GM18502 (cell line): ENCODE measurements at regions not wholly inside any gene's neighbourhood (a gene's known extent, or its start where the extent isn't known, plus 50 kb on each side); places are given as distances from the start of the nearest gene placed in this dataset.

Source experiments
- ATAC-seq: cut with Tn5 transposase; IDR thresholded peaks from one replicate; pipeline ENCODE4 v1.9.1; 2021; ENCODE audit warnings: mild to moderate bottlenecking; ENCODE audit not compliant: unreplicated experiment, poor library complexity

DNA sequence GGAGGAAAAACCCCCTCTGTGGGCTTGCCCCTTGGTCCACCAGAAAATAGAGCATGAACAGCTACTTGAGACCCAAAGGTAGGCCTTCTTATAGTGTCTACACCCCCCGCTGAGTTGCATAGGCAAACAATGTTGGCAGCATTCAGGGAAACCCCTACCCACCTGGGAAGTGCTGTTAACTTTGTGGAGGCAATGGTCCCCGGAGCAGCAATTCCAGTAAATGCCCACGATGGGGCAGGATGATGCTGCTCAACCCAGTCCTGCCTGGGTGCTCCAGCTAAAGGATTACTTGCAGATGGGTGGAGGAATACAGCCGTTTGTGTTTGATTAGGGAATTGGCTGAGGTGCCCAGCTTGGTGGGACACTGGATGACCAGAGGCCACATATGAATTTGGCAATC lies 381.3 kb upstream of the ANO5 start:
- ATAC-seq = no peak

DNA sequence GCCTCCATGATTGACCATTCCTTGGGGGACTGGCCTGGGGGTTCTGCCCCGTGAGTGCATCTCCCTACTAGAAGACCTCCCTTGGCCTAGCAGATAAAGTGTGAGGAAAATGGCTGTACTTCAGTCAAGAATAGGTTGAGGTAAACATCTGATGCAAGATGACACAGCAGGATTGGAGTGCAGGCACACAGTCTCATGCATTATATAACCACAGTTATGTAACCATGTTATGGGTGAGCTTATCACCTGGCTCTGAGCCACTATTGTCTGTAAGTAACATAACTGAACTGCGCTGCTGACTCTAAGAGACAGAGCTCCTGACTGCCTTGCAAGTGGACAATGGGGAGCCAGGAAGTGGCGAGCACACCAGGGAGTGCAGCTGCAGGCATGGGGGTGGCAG lies 378.7 kb upstream of the ANO5 start:
- no peak for ATAC-seq

DNA sequence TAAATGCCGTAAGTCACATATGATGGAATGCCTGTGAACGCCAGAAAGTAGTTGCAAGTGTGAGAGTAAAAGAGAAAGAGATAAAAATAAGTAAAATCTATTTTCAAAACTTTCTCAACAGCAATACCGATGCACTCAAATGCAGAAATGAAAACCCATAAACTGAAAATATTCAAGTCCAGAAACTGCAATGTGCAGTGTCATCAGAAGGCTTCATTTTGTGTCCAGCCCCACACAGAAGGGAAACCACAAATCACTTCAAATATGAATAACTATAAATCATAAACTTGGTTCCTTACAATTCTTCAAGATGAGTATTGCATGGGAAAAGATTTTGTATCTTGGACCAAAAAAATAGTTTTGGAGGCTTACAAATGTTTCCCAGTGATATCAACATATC lies 375.2 kb upstream of the ANO5 start:
- ATAC-seq = no peak

DNA sequence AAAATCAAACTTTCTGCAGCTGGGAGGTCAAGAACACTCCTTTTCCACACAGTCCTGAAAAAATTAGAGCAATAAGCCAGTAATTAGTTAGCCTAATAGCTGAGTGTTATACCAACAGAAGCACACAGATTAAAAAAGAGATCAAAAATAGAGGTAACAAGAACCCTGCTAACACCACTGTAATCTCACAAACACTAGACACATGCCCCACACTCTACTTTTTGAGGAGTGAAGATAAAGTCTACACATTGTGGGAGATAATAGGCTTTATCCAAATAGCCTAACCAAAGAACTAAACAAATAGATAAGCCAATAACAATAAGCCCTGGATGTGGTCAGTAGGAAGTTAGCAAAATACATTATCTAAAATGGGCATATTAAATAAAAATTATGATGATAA lies 372.7 kb upstream of the ANO5 start:
- no peak for ATAC-seq

DNA sequence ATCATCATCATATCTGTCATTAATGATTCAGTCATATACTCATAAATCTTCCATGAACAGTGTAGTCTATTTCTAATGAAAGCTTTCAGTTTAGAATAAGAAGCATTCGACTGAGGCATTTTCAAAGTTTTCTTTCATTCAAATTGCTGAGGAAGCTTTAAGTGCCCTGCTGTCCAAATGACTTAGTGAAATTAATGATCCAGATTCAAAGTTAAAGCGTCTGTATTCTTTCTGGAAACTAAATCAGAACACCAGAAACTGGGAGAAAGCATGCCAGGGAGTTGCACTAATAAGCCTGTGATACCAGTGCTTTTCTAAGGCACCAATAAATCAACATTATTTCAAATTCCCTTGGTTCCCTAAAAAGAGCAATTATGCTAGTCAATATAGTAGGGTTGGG lies 367.8 kb upstream of the ANO5 start:
- ATAC-seq = no peak

DNA sequence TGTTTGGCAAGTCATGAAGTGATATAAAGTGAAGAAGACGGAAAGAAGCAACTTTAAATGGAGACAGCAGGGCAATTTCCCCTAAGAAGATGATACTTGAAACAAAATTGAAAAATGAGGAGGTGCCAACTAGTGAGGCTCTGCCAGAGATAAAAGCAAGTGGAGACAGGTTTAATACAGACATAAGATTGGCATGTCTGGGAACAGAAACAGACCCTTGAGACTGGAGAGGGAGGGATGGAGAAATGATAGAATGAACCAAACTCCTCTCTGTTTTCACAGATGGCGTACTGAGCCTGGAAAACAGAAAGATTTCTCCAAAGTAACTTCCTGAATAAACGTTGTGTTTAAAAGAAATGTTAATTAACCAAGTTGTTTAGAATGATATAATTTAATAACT lies 354.5 kb upstream of the ANO5 start:
- ATAC-seq = no peak

DNA sequence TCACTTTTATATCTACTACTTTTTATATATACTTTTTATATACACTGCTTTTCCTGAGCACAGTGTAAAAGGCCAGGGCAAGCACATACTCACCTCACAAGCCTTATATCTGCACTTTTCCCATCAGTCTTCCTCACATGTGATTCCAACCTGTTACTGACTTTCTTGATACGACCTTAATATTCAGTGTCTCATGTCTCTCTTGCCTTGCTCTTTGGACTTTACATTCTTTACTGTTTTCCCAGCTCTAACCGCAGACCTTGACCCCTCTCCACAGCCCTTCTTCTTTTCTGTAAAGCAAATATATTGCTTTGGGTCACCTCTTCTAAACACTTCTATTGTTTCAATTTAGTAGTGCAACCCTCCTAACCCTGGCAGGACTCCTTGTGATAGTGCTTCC lies 353.1 kb upstream of the ANO5 start:
- ATAC-seq = no peak

DNA sequence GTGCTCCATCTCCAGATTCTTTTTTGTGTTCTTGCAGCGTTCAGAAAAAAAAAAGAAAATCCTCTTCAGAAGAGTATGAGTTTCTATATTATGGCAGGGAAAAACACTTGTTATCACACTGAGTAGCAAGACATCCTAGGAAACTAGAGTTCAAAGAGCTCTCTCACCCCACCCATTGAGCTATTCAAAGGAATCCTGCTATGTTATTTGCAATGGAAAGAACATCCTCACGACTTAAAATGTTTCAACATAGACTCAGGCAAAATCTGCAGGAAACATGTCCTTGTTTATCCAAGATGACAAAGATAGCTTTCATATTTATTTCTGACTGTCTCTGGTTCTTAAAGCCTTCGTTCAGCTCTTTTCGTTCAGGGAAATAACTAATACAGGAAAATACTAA lies 331.6 kb upstream of the ANO5 start:
- ATAC-seq = no peak

DNA sequence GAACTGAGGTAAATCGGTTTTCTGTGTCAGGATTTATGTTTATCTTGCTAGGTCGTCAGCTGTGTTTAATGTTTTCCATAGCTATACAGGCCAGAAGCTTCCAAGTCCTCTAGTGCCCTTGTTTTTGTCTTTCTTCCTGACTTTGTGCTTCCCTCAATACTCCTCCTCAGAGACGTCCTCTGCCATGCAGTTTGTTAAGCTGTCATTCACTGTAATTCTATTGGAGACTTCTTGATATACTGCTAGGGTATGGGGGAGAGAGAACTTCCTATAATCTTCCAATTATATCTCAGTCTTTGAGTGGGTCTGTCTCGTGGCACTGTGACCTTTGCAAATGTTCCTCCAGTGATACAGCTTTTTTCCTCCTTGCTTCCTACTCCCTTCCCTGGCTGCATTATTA lies 327.3 kb upstream of the ANO5 start:
- ATAC-seq = no peak

DNA sequence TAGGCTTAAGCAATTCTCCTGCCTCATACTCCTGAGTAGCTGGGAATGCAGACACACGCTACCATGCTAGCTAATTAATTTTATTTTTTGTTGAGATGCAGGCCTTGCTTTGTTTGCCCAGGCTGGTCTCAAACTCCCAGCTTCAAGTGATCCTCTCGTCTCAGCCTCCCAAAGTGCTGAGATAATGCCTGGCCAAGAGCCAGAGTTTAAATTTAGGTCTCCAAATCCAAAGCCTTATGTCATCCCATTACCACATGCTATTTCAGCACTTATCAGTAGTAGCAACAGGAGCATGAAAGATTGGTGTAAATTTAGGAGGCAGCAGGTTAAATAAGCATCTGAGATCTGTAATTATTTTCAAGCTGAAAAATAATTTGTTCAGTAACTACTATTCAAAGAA lies 326.1 kb upstream of the ANO5 start:
- ATAC-seq = no peak

DNA sequence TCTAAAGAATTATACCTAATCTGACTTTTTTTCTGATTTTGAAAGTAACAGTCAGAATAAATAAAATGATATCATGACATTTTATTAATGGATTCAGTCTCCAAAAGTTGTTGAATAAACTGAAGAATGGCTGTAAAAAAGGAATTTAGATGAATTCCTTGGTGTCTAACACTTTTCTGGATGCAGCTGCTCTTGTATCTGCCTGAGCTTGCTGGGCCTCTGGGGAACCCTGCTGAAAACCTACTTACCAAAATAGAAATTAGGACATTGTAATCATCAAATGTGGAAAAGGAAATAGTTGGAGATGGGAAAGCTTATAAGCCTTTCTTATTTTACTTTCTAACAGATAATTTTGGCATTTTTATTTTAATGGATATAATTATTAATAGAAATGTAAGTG lies 315.7 kb upstream of the ANO5 start:
- ATAC-seq = no peak

DNA sequence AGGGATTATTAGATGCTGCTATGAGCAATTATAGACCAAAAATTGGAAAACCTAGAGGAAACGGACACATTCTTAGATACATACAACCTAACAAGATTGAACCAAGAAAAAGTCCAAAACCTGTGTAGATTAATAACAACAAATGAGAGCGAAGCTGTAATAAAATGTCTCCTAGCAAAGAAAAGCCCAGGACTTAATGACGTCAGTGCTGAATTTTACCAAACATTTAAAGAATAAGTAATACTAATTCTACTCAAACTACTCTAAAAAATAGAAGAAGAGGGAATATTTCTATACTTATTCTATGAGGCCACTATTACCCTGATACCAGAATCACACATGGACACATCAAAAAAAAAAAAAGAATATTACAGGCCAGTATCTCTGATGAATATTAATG lies 309.5 kb upstream of the ANO5 start:
- no peak for ATAC-seq

DNA sequence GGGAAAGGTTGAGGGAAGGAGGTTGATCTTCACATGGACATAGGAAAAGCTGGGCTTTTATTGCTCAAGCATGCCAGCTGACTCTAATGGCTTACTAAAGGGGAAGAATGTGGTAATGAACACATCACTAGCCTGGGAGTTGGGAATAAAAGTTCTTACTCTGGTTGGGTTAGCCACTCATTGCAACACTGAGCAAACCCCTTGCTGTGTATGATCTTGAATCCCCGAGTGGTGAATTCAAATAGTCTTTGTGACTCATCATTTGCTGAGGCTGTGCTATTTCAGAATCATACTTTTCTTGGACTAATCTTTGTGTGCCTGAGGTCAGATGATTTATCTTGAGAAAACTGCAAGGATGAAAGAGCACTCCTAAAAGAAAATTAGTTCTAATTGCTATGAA lies 304.1 kb upstream of the ANO5 start:
- ATAC-seq = no peak

DNA sequence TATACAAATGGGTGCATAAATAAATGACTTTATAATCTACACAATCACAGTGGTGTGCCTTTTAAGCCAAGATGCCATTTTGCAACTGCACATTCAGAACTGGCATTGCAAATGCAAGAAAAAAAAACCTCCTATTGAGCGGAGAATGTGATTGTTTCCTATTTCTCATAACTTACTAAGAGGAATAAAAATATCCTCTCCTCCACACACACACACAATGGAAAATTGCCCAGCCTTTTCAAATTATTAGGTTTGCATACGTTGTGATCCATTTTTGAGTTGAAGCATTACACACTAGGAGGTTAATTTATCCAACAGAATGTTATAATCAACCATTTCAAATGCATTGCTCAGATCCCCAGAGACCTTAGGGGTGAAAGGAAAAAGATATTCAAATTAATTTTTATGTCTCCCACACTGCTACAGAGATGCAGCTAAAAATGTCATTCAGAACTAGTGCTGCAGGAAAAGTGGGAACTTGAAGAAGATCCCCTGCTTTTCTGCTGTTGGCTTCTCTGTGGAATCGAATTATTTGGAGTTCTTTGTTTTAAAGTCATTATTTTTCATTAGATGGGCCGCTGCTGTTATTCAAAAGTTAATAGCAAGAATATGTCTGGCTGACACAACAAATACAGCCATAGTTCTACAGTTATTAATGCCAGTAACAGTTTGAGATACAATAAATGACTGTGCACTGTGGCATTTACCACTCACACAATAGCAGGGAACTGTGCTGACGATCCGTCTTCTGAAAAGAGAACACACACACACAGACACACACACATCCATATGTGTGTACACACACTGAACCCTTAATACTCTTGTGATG lies 299.9 kb upstream of the ANO5 start:
- no peak for ATAC-seq

DNA sequence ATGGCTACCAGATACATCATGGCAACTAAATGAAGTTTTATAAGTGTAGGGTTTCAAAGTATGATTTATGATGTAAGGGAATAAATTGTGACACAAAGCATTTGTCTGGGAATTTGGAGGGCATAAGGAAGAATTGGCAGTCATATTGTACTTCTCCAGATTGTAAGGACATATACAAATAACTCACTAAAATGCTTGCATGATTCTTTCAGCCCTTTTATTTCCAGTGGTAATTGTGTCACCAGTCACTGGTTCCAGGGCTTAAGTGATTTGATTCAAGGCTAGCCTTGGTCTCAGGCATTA lies 299.4 kb upstream of the ANO5 start:
- ATAC-seq = no peak

DNA sequence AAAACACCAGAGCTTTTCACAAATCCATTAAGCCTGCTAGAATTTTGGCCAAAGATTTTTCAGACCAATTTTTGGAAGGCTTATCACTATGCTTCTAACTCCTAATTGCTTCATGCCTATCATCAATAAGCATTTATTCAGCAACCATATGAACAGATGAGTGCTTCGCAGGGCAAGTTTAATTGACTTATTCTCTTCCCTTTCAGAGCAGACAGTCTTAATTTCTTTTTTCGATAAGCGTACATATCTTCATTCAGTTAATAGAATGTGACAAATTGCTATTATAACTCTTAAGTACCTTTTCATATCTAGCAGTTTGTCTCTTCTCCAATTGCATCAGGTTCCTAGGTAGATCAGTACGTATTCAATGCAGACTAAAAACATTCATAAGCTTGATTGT lies 298.4 kb upstream of the ANO5 start:
- no peak for ATAC-seq

DNA sequence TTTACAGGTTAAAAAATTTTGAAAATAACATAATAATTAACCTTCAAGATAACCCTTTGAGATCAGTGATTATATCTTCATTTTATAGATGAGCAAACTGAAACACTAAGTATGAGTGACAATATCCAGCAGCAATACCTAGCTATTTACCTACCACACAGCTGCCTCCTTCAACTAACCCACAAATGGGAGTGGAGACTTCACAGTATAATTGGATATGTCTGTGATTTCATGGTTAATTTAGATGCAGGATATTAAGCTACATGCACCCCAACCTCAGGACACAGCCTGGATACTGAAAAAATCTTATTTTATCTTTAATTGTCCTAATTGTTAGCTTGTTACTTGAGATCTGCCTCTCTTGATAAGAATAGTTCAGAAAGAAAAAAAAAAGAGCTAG lies 297.2 kb upstream of the ANO5 start:
- no peak for ATAC-seq

DNA sequence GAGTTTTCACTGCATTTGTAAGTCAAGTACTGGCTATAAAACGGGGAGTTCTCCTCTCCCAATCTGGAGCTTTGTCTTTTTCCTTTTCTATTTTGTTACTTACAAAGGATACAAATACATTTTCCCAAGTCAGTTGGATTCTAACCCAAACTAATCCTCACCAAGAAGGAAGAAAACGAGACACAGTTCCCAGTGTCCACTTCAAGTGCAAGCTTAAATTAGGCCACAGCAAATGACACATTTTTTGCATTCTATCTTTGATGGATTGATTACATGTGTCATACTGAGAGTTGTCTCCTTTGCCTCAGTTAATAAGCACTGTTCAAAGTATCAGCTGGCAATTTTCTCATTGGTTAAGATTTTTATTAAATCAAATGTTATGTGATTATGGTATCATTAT lies 296.7 kb upstream of the ANO5 start:
- no peak for ATAC-seq

DNA sequence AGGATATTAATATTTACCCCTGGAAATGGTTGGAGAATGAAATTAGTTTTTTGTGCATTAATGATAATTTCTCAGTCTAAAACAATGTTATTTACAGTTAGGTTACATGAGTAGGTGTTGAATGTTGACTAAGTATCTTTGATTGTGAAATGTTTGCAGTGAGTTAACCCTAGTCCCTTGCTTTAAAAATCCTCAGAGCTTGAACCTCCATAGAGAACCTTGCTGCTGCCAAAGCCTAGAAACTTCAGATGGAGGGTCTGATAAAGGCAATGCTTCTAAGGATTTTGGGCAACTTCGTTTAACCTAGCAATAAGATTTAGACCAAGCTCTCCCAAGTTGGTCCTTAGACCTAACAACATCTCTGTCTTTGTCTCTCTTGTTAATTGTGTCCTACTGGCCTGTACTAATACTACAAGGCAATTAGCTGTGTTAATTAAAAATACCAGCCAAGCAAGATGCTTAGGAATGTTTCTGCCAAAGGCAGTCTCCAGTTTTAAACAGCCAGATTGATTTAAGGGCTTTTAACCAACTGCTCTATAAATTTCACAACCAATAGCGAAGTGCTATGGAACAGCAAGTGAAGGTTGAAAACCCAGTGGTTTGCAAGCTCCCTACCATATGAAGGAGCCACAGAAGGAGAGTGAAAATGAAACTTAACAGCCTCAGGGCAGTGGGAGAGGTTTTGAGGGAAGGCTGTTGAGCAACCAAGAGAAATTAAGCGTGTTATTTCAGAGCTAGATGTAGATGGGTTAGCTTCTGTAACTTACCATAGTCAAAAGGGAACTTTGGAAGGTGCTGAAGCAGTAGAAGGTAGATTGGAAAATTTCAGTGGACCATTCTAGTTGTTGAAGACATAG lies 295.9 kb upstream of the ANO5 start:
- ATAC-seq = no peak

DNA sequence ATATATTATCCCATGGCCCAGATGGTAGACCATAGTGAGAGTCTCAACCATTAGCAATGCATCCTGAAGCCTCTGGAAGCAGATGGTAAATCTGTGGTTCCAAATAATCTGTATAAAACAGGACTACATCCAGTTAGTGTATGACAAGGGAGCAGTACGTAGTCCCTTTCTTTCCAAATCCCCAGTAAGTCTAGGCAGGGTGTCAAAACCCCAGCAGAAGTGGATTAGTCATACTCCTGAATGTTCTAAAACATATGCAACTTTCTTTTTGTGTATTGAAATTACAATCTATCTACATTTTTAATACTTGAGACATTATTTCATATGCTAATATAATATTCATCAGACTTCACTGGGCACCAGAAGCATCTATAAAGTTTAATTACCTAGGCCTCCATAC lies 295.1 kb upstream of the ANO5 start:
- no peak for ATAC-seq

DNA sequence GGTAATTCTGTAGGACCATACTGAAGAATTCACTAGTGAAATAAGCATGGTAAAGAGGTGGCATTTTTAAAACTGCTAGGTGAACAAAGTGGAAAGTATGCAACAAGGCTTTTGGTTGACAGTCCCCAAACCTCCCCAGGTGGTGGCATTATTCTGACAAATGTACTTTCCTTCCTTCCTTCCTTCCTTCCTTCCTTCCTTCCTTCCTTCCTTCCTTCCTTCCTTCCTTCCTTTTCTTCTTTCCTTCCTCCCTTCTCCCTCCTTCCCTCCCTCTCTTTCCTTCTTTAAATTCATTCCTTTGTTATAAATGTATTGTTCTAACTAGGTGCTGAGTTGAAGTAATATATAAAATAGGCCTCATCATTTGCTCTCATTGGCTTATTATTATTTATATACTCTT lies 284.7 kb upstream of the ANO5 start:
- no peak for ATAC-seq

DNA sequence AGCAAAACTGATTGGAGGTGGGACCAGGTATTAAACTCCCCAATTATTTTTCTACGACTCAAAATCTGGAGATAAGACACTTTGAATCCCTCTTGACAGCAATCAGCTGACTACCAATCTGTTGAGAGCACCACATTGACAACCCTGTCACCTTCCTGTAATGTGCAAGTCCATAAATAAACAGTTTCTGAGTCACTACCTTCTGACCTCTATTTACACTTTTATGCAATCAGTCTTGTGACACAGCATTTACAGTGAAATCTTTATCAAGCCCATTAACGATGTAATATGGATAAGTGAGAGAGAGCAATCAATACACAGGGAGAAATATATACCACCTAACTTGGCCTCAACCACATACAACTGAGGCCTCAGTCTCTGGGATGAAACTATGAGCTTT lies 283.7 kb upstream of the ANO5 start:
- ATAC-seq = no peak
